ENCODE measurements at regions not wholly inside any gene's neighbourhood (a gene's known extent, or its start where the extent isn't known, plus 50 kb on each side); places are given as distances from the start of the nearest gene placed in this dataset.

- TF ChIP-seq CTCF (IDR thresholded peaks at IDR 0.05; ENCODE audit: low read length) (no peak), EZH2 (IDR thresholded peaks at IDR 0.05; ENCODE audit: borderline replicate concordance, low read length) (no peak)
These were observed 251.4 kb downstream of the LRIG3 start for GRCh38 chr12:58668871-58669270.
